ENCODE measurements at regions not wholly inside any gene's neighbourhood (a gene's known extent, or its start where the extent isn't known, plus 50 kb on each side); places are given as distances from the start of the nearest gene placed in this dataset.
"Not testable (repeated sequence)": the region's sequence is repeated elsewhere in the genome, so short reads cannot be mapped to it uniquely, and the experiment has no call there.

- intact Hi-C loops (cut with DNase I): no loop called here
- DNase-seq: no peak
Measured at GRCh38 chr6:103507052-103507451, 1352.7 kb downstream of the HACE1 start.

- no peak for DNase-seq
- intact Hi-C loops (cut with DNase I): no loop called here
Measured at GRCh38 chr6:103505155-103505518, 1354.6 kb downstream of the HACE1 start.

- intact Hi-C loops (cut with DNase I): no loop called here
- DNase-seq: no peak
Measured at GRCh38 chr6:103504501-103505154, 1355.1 kb downstream of the HACE1 start.

GRCh38 chr6:103496588-103496987 lies 1363.1 kb downstream of the HACE1 start:
- DNase-seq: peak in 3 of 10 donors; percentile 26 to 52 (median 30)
- intact Hi-C loops (cut with DNase I): not testable (repeated sequence)

- intact Hi-C loops (cut with DNase I): no loop called here
- no peak for DNase-seq
Measured at GRCh38 chr6:103456652-103457051, 1403.1 kb downstream of the HACE1 start.

- no peak for DNase-seq
- intact Hi-C loops (cut with DNase I): no loop called here
Measured at GRCh38 chr6:103455275-103455674, 1404.4 kb downstream of the HACE1 start.

GRCh38 chr6:103409475-103409874 lies 1450.2 kb downstream of the HACE1 start:
- no peak for DNase-seq
- intact Hi-C loops (cut with DNase I): no loop called here

GRCh38 chr6:103405321-103405720 lies 1454.4 kb downstream of the HACE1 start:
- no peak for DNase-seq
- intact Hi-C loops (cut with DNase I): no loop called here

- intact Hi-C loops (cut with DNase I): no loop called here
- peak in 1 of 10 donors; percentile 71 for DNase-seq
Measured at GRCh38 chr6:103404799-103405198, 1454.9 kb downstream of the HACE1 start.

- intact Hi-C loops (cut with DNase I): no loop called here
- no peak for DNase-seq
Measured at GRCh38 chr6:103396768-103397167, 1463.0 kb downstream of the HACE1 start.

GRCh38 chr6:103379272-103379671 lies 1480.4 kb downstream of the HACE1 start:
- intact Hi-C loops (cut with DNase I): no loop called here

GRCh38 chr6:103367212-103367611 lies 1492.5 kb downstream of the HACE1 start:
- intact Hi-C loops (cut with DNase I): no loop called here
- DNase-seq: no peak

More at GRCh38 chr6:103379272-103379671, 1480.4 kb downstream of the HACE1 start:
- DNase-seq: no peak

- intact Hi-C loops (cut with DNase I): no loop called here
- DNase-seq: no peak
Measured at GRCh38 chr6:103356531-103356930, 1503.2 kb downstream of the HACE1 start.

- intact Hi-C loops (cut with DNase I): no loop called here
- DNase-seq: no peak
Measured at GRCh38 chr6:103344554-103345163, 1515.1 kb downstream of the HACE1 start.

GRCh38 chr6:103335412-103335811 lies 1524.3 kb downstream of the HACE1 start:
- DNase-seq: peak in 1 of 10 donors; percentile 4
- intact Hi-C loops (cut with DNase I): no loop called here

GRCh38 chr6:103326760-103327757 lies 1532.7 kb downstream of the HACE1 start:
- DNase-seq: peak in 7 of 10 donors; percentile 10 to 84 (median 31)
- intact Hi-C loops (cut with DNase I): no loop called here

- intact Hi-C loops (cut with DNase I): no loop called here
Measured at GRCh38 chr6:103313432-103313831, 1546.3 kb downstream of the HACE1 start.

GRCh38 chr6:103294376-103294775 lies 1565.3 kb downstream of the HACE1 start:
- DNase-seq; intact Hi-C loops (cut with DNase I): not testable (repeated sequence)

More at GRCh38 chr6:103313432-103313831, 1546.3 kb downstream of the HACE1 start:
- no peak for DNase-seq

GRCh38 chr6:103284835-103285234 lies 1574.9 kb downstream of the HACE1 start:
- intact Hi-C loops (cut with DNase I): no loop called here
- no peak for DNase-seq

- no peak for DNase-seq
- intact Hi-C loops (cut with DNase I): no loop called here
Measured at GRCh38 chr6:103280417-103280816, 1579.3 kb downstream of the HACE1 start.

- DNase-seq: no peak
- intact Hi-C loops (cut with DNase I): no loop called here
Measured at GRCh38 chr6:103277936-103278335, 1581.8 kb downstream of the HACE1 start.
